ENCODE measurements at regions not wholly inside any gene's neighbourhood (a gene's known extent, or its start where the extent isn't known, plus 50 kb on each side); places are given as distances from the start of the nearest gene placed in this dataset.

DNA sequence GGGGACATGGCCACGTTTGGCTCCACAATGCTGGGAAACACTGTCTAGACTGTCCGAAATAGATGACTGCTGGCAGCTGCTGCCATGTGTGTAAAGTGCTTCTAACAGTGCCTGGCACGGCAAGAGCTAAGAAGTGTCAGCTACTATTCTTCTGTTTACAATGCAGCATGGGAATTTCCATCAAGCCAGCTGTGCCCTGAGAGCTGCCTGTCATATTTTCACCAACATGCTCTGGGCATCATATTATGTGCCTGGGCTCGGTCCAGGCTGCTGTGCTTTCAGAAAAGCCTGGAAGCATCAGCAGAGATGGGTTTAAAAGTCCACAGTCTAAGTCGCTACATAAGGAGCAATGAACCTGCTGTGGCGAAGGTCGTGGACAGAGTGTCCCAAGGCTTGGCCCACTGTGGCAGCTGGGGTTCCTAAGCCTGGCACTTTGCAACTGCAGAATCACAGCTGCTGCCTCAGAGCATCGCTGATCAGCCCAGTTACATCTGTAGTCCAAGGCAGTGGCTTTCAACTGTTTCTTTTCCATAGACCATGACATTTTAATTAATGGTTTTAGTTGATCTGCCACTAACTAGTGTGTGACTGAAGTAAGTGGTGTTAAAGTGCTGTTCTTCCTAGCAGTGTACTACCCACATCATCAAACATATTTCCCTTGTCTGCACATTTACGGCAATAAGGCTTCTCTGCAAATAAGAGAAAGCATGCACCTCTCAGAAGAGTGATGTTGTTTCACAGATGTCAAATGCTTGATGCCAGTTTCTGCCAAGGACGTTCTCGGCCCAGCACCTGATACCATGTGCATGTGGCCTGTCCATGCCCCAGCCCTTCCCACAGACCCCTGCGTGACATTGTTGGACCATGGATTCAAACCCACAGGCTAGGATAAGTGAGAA is 95.7 kb upstream of the C1QTNF9B start:
- Histone ChIP-seq H3K9me3 (ENCODE audit: low read depth, low read length) (no peaks in the 10 kb centered on the region), H3K36me3 (ENCODE audit: insufficient read depth, low read length) (no peaks in the 10 kb centered on the region), H3K79me2 (ENCODE audit: insufficient read depth, low read length) (no peaks in the 10 kb centered on the region), H3K27ac (ENCODE audit: low read depth, low read length) (no peak overlapping the region), H2AFZ (ENCODE audit: low read length) (no peak overlapping the region), H3K4me2 (ENCODE audit: insufficient read depth, low read length) (no peak overlapping the region), H3K4me1 (ENCODE audit: insufficient read depth, low read length) (peaks cover 5% of the 10 kb centered on the region), H4K20me1 (ENCODE audit: insufficient read depth, low read length) (no peaks in the 10 kb centered on the region), H3K4me3 (ENCODE audit: insufficient read depth, low read length) (no peak overlapping the region), H3K27me3 (ENCODE audit: insufficient read depth, low read length) (peaks cover 5% of the 10 kb centered on the region)
- TF ChIP-seq, protein P1, sequence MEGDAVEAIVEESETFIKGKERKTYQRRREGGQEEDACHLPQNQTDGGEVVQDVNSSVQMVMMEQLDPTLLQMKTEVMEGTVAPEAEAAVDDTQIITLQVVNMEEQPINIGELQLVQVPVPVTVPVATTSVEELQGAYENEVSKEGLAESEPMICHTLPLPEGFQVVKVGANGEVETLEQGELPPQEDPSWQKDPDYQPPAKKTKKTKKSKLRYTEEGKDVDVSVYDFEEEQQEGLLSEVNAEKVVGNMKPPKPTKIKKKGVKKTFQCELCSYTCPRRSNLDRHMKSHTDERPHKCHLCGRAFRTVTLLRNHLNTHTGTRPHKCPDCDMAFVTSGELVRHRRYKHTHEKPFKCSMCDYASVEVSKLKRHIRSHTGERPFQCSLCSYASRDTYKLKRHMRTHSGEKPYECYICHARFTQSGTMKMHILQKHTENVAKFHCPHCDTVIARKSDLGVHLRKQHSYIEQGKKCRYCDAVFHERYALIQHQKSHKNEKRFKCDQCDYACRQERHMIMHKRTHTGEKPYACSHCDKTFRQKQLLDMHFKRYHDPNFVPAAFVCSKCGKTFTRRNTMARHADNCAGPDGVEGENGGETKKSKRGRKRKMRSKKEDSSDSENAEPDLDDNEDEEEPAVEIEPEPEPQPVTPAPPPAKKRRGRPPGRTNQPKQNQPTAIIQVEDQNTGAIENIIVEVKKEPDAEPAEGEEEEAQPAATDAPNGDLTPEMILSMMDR (IDR thresholded peaks at IDR 0.05; ENCODE audit: extremely low read depth, low read depth, low read length) = no peak
- no peak for DNase-seq (ENCODE audit: insufficient read length, low spot score, missing footprints)

DNA sequence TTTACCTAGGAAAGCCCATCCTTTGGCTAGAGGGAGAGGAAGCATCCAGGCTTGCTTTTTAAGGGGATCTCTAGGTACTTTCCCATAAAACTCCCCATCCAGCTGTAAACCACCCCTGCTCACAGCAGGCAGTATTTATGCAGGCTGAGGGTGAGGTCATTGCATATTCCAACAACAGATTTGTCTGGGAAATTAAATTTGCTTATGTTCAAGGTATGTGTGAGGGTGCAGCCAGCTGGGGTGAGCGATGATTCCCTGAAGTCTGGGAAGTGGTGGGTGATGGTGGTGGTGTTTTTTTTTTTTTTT is 96.3 kb upstream of the C1QTNF9B start:
- Histone ChIP-seq H3K79me2 (ENCODE audit: insufficient read depth, low read length) (no peaks in the 10 kb centered on the region), H3K4me3 (ENCODE audit: insufficient read depth, low read length) (no peak overlapping the region), H3K4me2 (ENCODE audit: insufficient read depth, low read length) (no peak overlapping the region), H3K27ac (ENCODE audit: low read depth, low read length) (no peak overlapping the region), H4K20me1 (ENCODE audit: insufficient read depth, low read length) (no peaks in the 10 kb centered on the region), H3K27me3 (ENCODE audit: insufficient read depth, low read length) (peaks cover 5% of the 10 kb centered on the region), H3K36me3 (ENCODE audit: insufficient read depth, low read length) (no peaks in the 10 kb centered on the region), H3K9me3 (ENCODE audit: low read depth, low read length) (no peaks in the 10 kb centered on the region), H2AFZ (ENCODE audit: low read length) (no peak overlapping the region), H3K4me1 (ENCODE audit: insufficient read depth, low read length) (peaks cover 5% of the 10 kb centered on the region)
- TF ChIP-seq, protein P1 (IDR thresholded peaks at IDR 0.05; ENCODE audit: extremely low read depth, low read depth, low read length) = no peak
- DNase-seq (ENCODE audit: insufficient read length, low spot score, missing footprints) = no peak

DNA sequence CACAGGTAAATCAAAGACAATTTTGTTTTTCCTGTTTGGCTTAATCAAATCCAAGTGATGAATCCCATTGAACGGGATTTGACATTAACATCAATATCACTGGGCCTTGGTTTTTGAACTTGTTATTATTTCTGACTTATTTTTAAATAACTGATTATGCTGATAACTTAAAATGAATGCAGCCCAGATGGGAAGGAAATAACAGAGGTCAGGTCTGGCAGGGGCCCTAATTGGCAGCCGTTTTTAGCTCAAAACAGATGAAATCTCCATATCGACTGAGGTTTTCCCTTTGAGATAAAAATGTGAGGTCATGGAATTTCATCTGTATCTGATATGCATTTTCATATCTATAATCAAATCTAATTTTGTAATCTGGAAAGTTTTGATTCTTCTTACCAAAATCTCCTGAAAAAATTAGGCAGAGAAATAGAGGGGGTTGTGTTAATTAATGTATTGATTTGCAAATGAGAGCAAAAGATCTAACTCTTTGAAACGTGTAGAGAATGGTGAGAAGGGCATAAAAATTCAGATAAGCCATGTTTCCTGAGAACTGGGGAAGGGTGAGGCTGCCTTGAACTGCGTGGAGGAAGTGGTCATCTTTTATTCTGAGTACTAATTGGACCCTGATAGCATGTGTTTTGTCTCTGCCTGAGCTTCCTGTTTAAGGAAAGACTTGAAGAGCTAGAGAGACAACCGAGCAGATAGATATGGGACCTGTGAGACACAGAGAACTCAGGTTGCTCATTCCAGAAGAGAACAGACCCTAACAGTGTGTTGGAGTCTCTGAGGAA is 98.2 kb upstream of the C1QTNF9B start:
- Histone ChIP-seq H3K4me1 (ENCODE audit: insufficient read depth, low read length) (peaks cover 5% of the 10 kb centered on the region), H4K20me1 (ENCODE audit: insufficient read depth, low read length) (no peaks in the 10 kb centered on the region), H3K27ac (ENCODE audit: low read depth, low read length) (no peak overlapping the region), H2AFZ (ENCODE audit: low read length) (no peak overlapping the region), H3K36me3 (ENCODE audit: insufficient read depth, low read length) (no peaks in the 10 kb centered on the region), H3K4me3 (ENCODE audit: insufficient read depth, low read length) (no peak overlapping the region), H3K9me3 (ENCODE audit: low read depth, low read length) (no peaks in the 10 kb centered on the region), H3K79me2 (ENCODE audit: insufficient read depth, low read length) (no peaks in the 10 kb centered on the region), H3K27me3 (ENCODE audit: insufficient read depth, low read length) (no peaks in the 10 kb centered on the region), H3K4me2 (ENCODE audit: insufficient read depth, low read length) (no peak overlapping the region)
- no peak for DNase-seq (ENCODE audit: insufficient read length, low spot score, missing footprints)
- TF ChIP-seq, protein P1 (IDR thresholded peaks at IDR 0.05; ENCODE audit: extremely low read depth, low read depth, low read length) = no peak

DNA sequence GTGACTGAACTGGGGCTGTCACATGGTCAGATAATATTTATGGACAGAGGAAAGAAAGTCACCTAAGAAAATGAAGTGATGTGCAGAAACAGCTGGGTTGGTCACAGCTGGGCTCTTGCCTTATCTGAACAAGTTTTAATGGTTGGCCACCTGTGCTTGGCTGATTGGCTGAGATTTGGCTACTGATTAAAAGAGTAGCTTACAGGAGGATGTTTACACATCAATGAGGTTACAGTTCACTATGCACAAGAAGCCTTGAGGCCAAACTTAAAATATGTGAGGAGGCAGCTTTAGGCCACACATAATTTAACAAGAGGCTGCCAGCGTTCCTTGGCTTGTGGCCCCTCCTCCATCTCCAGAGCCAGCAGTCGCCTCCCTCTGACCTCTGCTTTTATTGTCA is 99.2 kb upstream of the C1QTNF9B start:
- no peak overlapping the region for H3K4me2 ChIP-seq (ENCODE audit: insufficient read depth, low read length)
- H3K79me2 ChIP-seq (ENCODE audit: insufficient read depth, low read length) = no peaks in the 10 kb centered on the region
- no peak overlapping the region for H2AFZ ChIP-seq (ENCODE audit: low read length)
- TF ChIP-seq, protein P1 (IDR thresholded peaks at IDR 0.05; ENCODE audit: extremely low read depth, low read depth, low read length) = no peak
- H3K36me3 ChIP-seq (ENCODE audit: insufficient read depth, low read length) = no peaks in the 10 kb centered on the region
- no peak overlapping the region for H3K4me3 ChIP-seq (ENCODE audit: insufficient read depth, low read length)
- no peaks in the 10 kb centered on the region for H3K4me1 ChIP-seq (ENCODE audit: insufficient read depth, low read length)
- DNase-seq (ENCODE audit: insufficient read length, low spot score, missing footprints) = no peak
- no peaks in the 10 kb centered on the region for H4K20me1 ChIP-seq (ENCODE audit: insufficient read depth, low read length)
- no peak overlapping the region for H3K27ac ChIP-seq (ENCODE audit: low read depth, low read length)
- H3K27me3 ChIP-seq (ENCODE audit: insufficient read depth, low read length) = no peaks in the 10 kb centered on the region
- H3K9me3 ChIP-seq (ENCODE audit: low read depth, low read length) = no peaks in the 10 kb centered on the region

All from osteoblast (primary cell).